GM23338 (cell line): ENCODE measurements at regions not wholly inside any gene's neighbourhood (a gene's known extent, or its start where the extent isn't known, plus 50 kb on each side); places are given as distances from the start of the nearest gene placed in this dataset.
A peak's percentile ranks its signal among the peaks of the same experiment; 100 is the strongest.
"Not testable (repeated sequence)": the region's sequence is repeated elsewhere in the genome, so short reads cannot be mapped to it uniquely, and the experiment has no call there.

Experiments used
- ATAC-seq: fragments of 200-7000 bp; cut with Tn5 transposase; 3 replicates; pipeline ENCODE4 v1.9.1; 2020
- DNase-seq: peaks from one replicate; pipeline ENCODE4 v3.0.0-alpha.2; 2015; ENCODE audit warnings: low spot score
- H2AFZ ChIP-seq: fragments of 200-600 bp; sonication (generic); 2 replicates; pipeline ENCODE4 v1.8.0; 2016; ENCODE audit warnings: antibody characterized with exemption, mild to moderate bottlenecking, moderate library complexity
- H3F3A ChIP-seq: fragments of 200-600 bp; sonication (generic); replicated peaks from 2 replicates; pipeline ENCODE4 v1.8.0; 2017; ENCODE audit warnings: antibody characterized with exemption, mixed run types, low read depth
- H3K27ac ChIP-seq: fragments of 200-600 bp; sonication (generic); 2 replicates; pipeline ENCODE4 v1.6.1; 2016; ENCODE audit warnings: low read depth
- H3K27me3 ChIP-seq: fragments of 200-600 bp; sonication (generic); 2 replicates; pipeline ENCODE4 v1.8.0; 2016; ENCODE audit warnings: mild to moderate bottlenecking, mixed run types, moderate library complexity; ENCODE audit not compliant: insufficient read depth
- H3K36me3 ChIP-seq: fragments of 200-600 bp; sonication (generic); 2 replicates; pipeline ENCODE4 v1.8.0; 2016; ENCODE audit warnings: mild to moderate bottlenecking; ENCODE audit not compliant: insufficient read depth
- H3K4me1 ChIP-seq: fragments of 200-600 bp; sonication (generic); 2 replicates; pipeline ENCODE4 v1.8.0; 2016; ENCODE audit warnings: mild to moderate bottlenecking, moderate library complexity; ENCODE audit not compliant: insufficient read depth
- H3K4me2 ChIP-seq: fragments of 200-600 bp; sonication (generic); 2 replicates; pipeline ENCODE4 v1.7.1; 2017; ENCODE audit warnings: mixed run types
- H3K4me3 ChIP-seq: fragments of 200-600 bp; sonication (generic); 2 replicates; pipeline ENCODE4 v1.6.1; 2016; ENCODE audit warnings: mixed run types
- H3K79me2 ChIP-seq: fragments of 200-600 bp; sonication (generic); replicated peaks from 2 replicates; pipeline ENCODE4 v1.8.0; 2017; ENCODE audit warnings: mild to moderate bottlenecking; ENCODE audit not compliant: insufficient read depth
- H3K9me2 ChIP-seq: fragments of 200-600 bp; sonication (generic); 2 replicates; pipeline ENCODE4 v1.8.0; 2017; ENCODE audit not compliant: insufficient read depth
- H4K20me1 ChIP-seq: fragments of 200-600 bp; sonication (generic); replicated peaks from 2 replicates; pipeline ENCODE4 v1.8.0; 2017; ENCODE audit warnings: mild to moderate bottlenecking; ENCODE audit not compliant: insufficient read depth
- H3K27ac Mint-ChIP-seq: 2 replicates; pipeline ENCODE4 v1.8.0; 2020; ENCODE audit warnings: inconsistent platforms, mild to moderate bottlenecking, moderate library complexity, mixed read lengths
- H3K27me3 Mint-ChIP-seq: 3 replicates; pipeline ENCODE4 v1.8.0; 2022; ENCODE audit warnings: low read depth, mild to moderate bottlenecking, moderate library complexity, mixed read lengths, inconsistent platforms; ENCODE audit not compliant: insufficient read depth, poor library complexity
- H3K36me3 Mint-ChIP-seq: 3 replicates; pipeline ENCODE4 v1.8.0; 2021; ENCODE audit warnings: low read depth, mild to moderate bottlenecking, inconsistent platforms, moderate library complexity, mixed read lengths
- H3K4me1 Mint-ChIP-seq: 3 replicates; pipeline ENCODE4 v1.8.0; 2020; ENCODE audit warnings: mild to moderate bottlenecking, inconsistent platforms, mixed read lengths
- H3K4me3 Mint-ChIP-seq: 3 replicates; pipeline ENCODE4 v1.8.0; 2021; ENCODE audit warnings: moderate library complexity, mild to moderate bottlenecking, inconsistent platforms, mixed read lengths
- H3K9me3 Mint-ChIP-seq: 3 replicates; pipeline ENCODE4 v1.8.0; 2020; ENCODE audit warnings: moderate library complexity, mild to moderate bottlenecking, inconsistent platforms, mixed read lengths
- EZH2 ChIP-seq: fragments of 200-600 bp; sonication (generic); IDR thresholded peaks from one replicate; pipeline ENCODE4 v1.8.0; 2017; ENCODE audit warnings: antibody characterized with exemption, mild to moderate bottlenecking, low read depth; ENCODE audit not compliant: unreplicated experiment
- NANOG ChIP-seq: IDR thresholded peaks from 2 replicates; pipeline ENCODE4 v1.6.1; 2016; ENCODE audit warnings: antibody characterized with exemption, borderline replicate concordance
- POLR2AphosphoS5 ChIP-seq: IDR thresholded peaks from 2 replicates; pipeline ENCODE4 v1.6.1; 2016; ENCODE audit warnings: antibody characterized with exemption, low read depth
- TF ChIP-seq, protein P1 (sequence below): fragments of 250-450 bp; sonication (Bioruptor Pico); IDR thresholded peaks from 2 replicates; pipeline ENCODE4 v1.5.0; 2020; ENCODE audit warnings: mild to moderate bottlenecking, moderate library complexity

DNA sequence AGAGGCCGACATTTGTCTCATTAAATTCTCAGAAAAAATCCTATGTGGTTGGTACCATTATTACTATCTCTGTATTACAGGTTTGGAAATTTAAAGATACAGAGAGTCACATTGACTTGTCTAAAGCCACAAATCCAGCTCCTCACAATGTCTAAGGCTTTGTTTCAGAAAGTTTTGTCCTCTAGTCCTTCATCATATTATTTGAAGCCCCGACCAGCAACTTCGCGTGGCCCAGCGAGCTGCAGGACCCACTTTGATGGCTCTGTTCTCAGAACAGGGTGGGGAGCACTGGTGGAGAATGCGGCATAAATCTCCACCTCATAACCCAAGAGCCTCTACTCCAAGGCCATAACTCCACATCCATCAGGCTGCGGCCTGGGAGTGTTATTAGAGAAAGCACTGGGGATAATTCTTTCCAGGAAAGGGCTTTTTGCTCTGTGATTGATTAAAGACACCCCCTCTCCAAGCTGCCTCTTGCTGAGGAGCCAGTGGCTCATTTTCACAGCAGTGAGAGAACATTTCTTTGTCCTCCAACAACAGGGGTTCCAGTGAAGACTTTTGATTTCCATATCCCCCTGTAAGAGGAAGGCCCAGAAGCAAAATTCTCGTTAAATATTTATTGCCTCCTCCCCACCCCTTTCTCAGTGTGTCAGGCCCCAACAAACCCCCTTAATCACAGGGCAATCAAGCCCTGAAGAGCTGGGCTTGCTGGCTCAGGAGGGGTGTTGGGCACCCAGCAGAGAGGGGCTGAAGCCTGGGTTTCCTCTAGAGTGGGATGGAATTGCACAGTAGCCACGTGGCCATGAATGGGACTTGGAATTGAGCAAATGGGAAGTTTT is 113.7 kb upstream of the CDH11 start:
- TF ChIP-seq EZH2 (no peak), NANOG (0 out of 2 replicates have a peak, but pooled peaks have one; percentile 42)
- TF ChIP-seq, protein P1, sequence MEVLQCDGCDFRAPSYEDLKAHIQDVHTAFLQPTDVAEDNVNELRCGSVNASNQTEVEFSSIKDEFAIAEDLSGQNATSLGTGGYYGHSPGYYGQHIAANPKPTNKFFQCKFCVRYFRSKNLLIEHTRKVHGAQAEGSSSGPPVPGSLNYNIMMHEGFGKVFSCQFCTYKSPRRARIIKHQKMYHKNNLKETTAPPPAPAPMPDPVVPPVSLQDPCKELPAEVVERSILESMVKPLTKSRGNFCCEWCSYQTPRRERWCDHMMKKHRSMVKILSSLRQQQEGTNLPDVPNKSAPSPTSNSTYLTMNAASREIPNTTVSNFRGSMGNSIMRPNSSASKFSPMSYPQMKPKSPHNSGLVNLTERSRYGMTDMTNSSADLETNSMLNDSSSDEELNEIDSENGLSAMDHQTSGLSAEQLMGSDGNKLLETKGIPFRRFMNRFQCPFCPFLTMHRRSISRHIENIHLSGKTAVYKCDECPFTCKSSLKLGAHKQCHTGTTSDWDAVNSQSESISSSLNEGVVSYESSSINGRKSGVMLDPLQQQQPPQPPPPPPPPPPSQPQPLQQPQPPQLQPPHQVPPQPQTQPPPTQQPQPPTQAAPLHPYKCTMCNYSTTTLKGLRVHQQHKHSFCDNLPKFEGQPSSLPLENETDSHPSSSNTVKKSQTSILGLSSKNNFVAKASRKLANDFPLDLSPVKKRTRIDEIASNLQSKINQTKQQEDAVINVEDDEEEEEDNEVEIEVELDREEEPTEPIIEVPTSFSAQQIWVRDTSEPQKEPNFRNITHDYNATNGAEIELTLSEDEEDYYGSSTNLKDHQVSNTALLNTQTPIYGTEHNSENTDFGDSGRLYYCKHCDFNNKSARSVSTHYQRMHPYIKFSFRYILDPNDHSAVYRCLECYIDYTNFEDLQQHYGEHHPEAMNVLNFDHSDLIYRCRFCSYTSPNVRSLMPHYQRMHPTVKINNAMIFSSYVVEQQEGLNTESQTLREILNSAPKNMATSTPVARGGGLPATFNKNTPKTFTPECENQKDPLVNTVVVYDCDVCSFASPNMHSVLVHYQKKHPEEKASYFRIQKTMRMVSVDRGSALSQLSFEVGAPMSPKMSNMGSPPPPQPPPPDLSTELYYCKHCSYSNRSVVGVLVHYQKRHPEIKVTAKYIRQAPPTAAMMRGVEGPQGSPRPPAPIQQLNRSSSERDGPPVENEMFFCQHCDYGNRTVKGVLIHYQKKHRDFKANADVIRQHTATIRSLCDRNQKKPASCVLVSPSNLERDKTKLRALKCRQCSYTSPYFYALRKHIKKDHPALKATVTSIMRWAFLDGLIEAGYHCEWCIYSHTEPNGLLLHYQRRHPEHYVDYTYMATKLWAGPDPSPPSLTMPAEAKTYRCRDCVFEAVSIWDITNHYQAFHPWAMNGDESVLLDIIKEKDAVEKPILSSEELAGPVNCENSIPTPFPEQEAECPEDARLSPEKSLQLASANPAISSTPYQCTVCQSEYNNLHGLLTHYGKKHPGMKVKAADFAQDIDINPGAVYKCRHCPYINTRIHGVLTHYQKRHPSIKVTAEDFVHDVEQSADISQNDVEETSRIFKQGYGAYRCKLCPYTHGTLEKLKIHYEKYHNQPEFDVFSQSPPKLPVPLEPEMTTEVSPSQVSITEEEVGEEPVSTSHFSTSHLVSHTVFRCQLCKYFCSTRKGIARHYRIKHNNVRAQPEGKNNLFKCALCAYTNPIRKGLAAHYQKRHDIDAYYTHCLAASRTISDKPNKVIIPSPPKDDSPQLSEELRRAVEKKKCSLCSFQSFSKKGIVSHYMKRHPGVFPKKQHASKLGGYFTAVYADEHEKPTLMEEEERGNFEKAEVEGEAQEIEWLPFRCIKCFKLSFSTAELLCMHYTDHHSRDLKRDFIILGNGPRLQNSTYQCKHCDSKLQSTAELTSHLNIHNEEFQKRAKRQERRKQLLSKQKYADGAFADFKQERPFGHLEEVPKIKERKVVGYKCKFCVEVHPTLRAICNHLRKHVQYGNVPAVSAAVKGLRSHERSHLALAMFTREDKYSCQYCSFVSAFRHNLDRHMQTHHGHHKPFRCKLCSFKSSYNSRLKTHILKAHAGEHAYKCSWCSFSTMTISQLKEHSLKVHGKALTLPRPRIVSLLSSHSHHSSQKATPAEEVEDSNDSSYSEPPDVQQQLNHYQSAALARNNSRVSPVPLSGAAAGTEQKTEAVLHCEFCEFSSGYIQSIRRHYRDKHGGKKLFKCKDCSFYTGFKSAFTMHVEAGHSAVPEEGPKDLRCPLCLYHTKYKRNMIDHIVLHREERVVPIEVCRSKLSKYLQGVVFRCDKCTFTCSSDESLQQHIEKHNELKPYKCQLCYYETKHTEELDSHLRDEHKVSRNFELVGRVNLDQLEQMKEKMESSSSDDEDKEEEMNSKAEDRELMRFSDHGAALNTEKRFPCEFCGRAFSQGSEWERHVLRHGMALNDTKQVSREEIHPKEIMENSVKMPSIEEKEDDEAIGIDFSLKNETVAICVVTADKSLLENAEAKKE (CRISPR knock-in tag) = 0 out of 2 replicates have a peak, but pooled peaks have one; percentile 5
- peaks cover 7% of the 10 kb centered on the region for H3K9me3 Mint-ChIP-seq
- Histone ChIP-seq H3K4me2 (peak overlapping the region; percentile 64), H3K36me3 (peaks cover 6% of the 10 kb centered on the region; the same call in 1 of the 2 replicates), H3K27ac (peak overlapping the region; percentile 95), H2AFZ (no peak overlapping the region), H3K9me2 (peaks cover 6% of the 10 kb centered on the region; the same call in 1 of the 2 replicates), H3K79me2 (peaks cover 44% of the 10 kb centered on the region), H3K4me1 (peaks cover 17% of the 10 kb centered on the region), H3F3A (peaks cover 16% of the 10 kb centered on the region; the same call in 1 of the 2 replicates), H3K27me3 (no peaks in the 10 kb centered on the region), H4K20me1 (peaks cover 5% of the 10 kb centered on the region; the same call in 1 of the 2 replicates), H3K4me3 (peak overlapping the region; percentile 97)
- peaks cover 35% of the 10 kb centered on the region for H3K4me1 Mint-ChIP-seq
- ATAC-seq = peak; percentile 82
- peaks cover 49% of the 10 kb centered on the region for H3K36me3 Mint-ChIP-seq
- H3K4me3 Mint-ChIP-seq = peak overlapping the region; percentile 97
- DNase-seq = peak; percentile 46
- peaks cover 20% of the 10 kb centered on the region for H3K27me3 Mint-ChIP-seq
- peak overlapping the region; percentile 98 for H3K27ac Mint-ChIP-seq

DNA sequence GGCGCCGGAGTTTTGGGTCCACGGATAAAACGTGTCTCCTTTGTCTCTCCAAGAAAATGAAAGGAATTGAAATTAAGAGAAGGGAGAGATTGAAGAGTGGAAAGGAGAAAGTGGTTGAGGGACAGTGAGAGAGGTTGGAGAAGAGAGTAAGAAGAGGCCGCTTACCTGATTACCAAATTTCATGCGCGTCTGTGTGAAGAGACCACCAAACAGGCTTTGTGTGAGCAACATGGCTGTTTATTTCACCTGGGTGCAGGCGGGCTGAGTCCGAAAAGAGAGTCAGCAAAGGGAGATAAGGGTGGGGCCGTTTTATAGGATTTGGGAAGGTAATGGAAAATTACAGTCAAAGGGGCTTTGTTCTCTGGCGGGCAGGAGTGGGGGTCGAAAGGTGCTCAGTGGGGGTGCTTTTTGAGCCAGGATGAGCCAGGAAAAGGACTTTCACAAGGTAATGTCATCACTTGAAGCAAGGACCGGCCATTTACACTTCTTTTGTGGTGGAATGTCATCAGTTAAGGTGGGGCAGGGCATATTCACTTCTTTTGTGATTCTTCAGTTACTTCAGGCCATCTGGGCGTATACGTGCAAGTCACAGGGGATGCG is 113.0 kb upstream of the CDH11 start:
- Histone ChIP-seq H3K27ac (peak overlapping the region; percentile 96), H3K4me3 (peak overlapping the region; percentile 97), H3F3A (peaks cover 16% of the 10 kb centered on the region; the same call in 1 of the 2 replicates), H3K4me2 (peak overlapping the region; percentile 96), H3K79me2 (peaks cover 47% of the 10 kb centered on the region)
- Mint-ChIP-seq H3K27me3 (peaks cover 20% of the 10 kb centered on the region), H3K4me1 (peaks cover 36% of the 10 kb centered on the region), H3K36me3 (peaks cover 56% of the 10 kb centered on the region), H3K27ac (peak overlapping the region; percentile 98), H3K4me3 (peak overlapping the region; percentile 97)
- not testable (repeated sequence) for H3K9me2 ChIP-seq, H3K9me3 Mint-ChIP-seq, H3K27me3 ChIP-seq, H4K20me1 ChIP-seq, H3K4me1 ChIP-seq, H2AFZ ChIP-seq, H3K36me3 ChIP-seq
- peak; percentile 74 for ATAC-seq
- DNase-seq = peak; percentile 60
- peak; percentile 87 for TF ChIP-seq NANOG
- TF ChIP-seq POLR2AphosphoS5 = peak; percentile 39; the same call in 1 of the 2 replicates
